ENCODE measurements at regions not wholly inside any gene's neighbourhood (a gene's known extent, or its start where the extent isn't known, plus 50 kb on each side); places are given as distances from the start of the nearest gene placed in this dataset.

DNA sequence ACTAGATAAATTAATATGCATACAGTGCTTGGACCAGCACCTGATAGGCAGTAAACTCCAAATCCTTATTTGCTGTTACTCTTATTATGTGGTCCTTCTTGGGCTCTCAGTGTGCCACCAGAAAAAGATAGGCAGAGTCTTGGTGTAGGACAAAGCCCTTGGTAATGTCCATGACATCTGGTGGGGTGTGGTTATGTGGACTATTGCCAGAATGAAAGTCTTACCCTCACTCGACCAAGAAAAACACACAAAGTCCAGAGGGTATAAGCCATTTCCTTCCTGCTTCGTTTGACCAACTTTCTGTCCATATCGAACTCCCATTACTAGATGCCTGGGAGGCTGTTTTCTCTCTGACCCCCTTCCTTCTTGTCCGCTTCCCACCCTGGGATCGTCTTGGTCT, 140.9 kb downstream of the UTP18 start:
- Mint-ChIP-seq H3K4me1 (peaks cover 9% of the 10 kb centered on the region), H3K27ac (no peak overlapping the region), H3K9me3 (no peaks in the 10 kb centered on the region), H3K4me3 (no peak overlapping the region), H3K27me3 (ENCODE audit: insufficient read depth, low read depth, poor library complexity) (no peaks in the 10 kb centered on the region), H3K36me3 (ENCODE audit: low read depth) (no peaks in the 10 kb centered on the region)
- Histone ChIP-seq H3K36me3 (ENCODE audit: insufficient read depth) (no peaks in the 10 kb centered on the region), H3K4me1 (ENCODE audit: insufficient read depth) (no peaks in the 10 kb centered on the region), H3K4me2 (no peak overlapping the region), H3K4me3 (no peak overlapping the region), H3F3A (replicated peaks; ENCODE audit: low read depth) (no peaks in the 10 kb centered on the region), H3K79me2 (replicated peaks; ENCODE audit: insufficient read depth) (no peaks in the 10 kb centered on the region), H2AFZ (no peak overlapping the region), H3K9me2 (ENCODE audit: insufficient read depth) (peaks cover 8% of the 10 kb centered on the region; the same call in 1 of the 2 replicates), H3K27me3 (ENCODE audit: insufficient read depth) (no peaks in the 10 kb centered on the region), H3K27ac (ENCODE audit: low read depth) (no peak overlapping the region), H4K20me1 (replicated peaks; ENCODE audit: insufficient read depth) (no peaks in the 10 kb centered on the region)
- no peak for ATAC-seq
- DNase-seq (ENCODE audit: low spot score): no peak
- TF ChIP-seq STAT1 (IDR thresholded peaks at IDR 0.05; ENCODE audit: unreplicated experiment) (no peak), POLR2AphosphoS5 (IDR thresholded peaks at IDR 0.05; ENCODE audit: low read depth) (no peak)

DNA sequence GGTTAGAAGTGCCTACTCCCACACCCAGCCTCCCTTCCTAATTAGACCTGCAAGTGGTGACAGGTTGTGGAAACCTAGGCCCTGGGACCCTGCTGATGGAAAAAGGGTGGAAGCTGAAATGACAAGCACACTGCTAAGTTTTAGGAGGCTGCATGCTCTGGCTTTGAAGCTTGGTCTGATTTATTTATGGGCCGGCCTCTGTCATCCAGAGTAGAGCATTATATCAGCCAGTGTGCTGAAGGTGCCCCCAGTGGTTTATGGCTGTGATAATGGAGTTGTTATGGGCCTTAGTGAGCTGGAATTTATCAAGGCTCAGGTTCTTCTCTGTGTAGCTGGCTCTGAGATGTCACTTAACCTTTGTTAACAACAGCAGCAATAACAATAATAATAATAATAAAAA, 142.6 kb downstream of the UTP18 start:
- no peaks in the 10 kb centered on the region for H3K36me3 ChIP-seq (ENCODE audit: insufficient read depth)
- Mint-ChIP-seq H3K27me3 (ENCODE audit: insufficient read depth, low read depth, poor library complexity) (no peaks in the 10 kb centered on the region), H3K4me1 (peaks cover 7% of the 10 kb centered on the region), H3K9me3 (no peaks in the 10 kb centered on the region), H3K36me3 (ENCODE audit: low read depth) (no peaks in the 10 kb centered on the region), H3K27ac (no peak overlapping the region), H3K4me3 (no peak overlapping the region)
- H3K4me3 ChIP-seq: no peak overlapping the region
- no peaks in the 10 kb centered on the region for H3K4me1 ChIP-seq (ENCODE audit: insufficient read depth)
- ATAC-seq: no peak
- H4K20me1 ChIP-seq (replicated peaks; ENCODE audit: insufficient read depth): no peaks in the 10 kb centered on the region
- DNase-seq (ENCODE audit: low spot score): no peak
- H3K79me2 ChIP-seq (replicated peaks; ENCODE audit: insufficient read depth): no peaks in the 10 kb centered on the region
- no peaks in the 10 kb centered on the region for H3F3A ChIP-seq (replicated peaks; ENCODE audit: low read depth)
- H3K4me2 ChIP-seq: no peak overlapping the region
- 0 out of 2 replicates have a peak, but pooled peaks cover 4% of the 10 kb centered on the region for H3K9me2 ChIP-seq (ENCODE audit: insufficient read depth)
- no peaks in the 10 kb centered on the region for H3K27me3 ChIP-seq (ENCODE audit: insufficient read depth)
- no peak overlapping the region for H3K27ac ChIP-seq (ENCODE audit: low read depth)
- no peak overlapping the region for H2AFZ ChIP-seq
- TF ChIP-seq JUNB (IDR thresholded peaks at IDR 0.05; ENCODE audit: unreplicated experiment): no peak
- no peak for TF ChIP-seq NANOG (IDR thresholded peaks at IDR 0.05; ENCODE audit: borderline replicate concordance)
- no peak for TF ChIP-seq POLR2AphosphoS5 (IDR thresholded peaks at IDR 0.05; ENCODE audit: low read depth)
- TF ChIP-seq EZH2 (IDR thresholded peaks at IDR 0.05; ENCODE audit: low read depth, unreplicated experiment): no peak
- TF ChIP-seq, protein P1, sequence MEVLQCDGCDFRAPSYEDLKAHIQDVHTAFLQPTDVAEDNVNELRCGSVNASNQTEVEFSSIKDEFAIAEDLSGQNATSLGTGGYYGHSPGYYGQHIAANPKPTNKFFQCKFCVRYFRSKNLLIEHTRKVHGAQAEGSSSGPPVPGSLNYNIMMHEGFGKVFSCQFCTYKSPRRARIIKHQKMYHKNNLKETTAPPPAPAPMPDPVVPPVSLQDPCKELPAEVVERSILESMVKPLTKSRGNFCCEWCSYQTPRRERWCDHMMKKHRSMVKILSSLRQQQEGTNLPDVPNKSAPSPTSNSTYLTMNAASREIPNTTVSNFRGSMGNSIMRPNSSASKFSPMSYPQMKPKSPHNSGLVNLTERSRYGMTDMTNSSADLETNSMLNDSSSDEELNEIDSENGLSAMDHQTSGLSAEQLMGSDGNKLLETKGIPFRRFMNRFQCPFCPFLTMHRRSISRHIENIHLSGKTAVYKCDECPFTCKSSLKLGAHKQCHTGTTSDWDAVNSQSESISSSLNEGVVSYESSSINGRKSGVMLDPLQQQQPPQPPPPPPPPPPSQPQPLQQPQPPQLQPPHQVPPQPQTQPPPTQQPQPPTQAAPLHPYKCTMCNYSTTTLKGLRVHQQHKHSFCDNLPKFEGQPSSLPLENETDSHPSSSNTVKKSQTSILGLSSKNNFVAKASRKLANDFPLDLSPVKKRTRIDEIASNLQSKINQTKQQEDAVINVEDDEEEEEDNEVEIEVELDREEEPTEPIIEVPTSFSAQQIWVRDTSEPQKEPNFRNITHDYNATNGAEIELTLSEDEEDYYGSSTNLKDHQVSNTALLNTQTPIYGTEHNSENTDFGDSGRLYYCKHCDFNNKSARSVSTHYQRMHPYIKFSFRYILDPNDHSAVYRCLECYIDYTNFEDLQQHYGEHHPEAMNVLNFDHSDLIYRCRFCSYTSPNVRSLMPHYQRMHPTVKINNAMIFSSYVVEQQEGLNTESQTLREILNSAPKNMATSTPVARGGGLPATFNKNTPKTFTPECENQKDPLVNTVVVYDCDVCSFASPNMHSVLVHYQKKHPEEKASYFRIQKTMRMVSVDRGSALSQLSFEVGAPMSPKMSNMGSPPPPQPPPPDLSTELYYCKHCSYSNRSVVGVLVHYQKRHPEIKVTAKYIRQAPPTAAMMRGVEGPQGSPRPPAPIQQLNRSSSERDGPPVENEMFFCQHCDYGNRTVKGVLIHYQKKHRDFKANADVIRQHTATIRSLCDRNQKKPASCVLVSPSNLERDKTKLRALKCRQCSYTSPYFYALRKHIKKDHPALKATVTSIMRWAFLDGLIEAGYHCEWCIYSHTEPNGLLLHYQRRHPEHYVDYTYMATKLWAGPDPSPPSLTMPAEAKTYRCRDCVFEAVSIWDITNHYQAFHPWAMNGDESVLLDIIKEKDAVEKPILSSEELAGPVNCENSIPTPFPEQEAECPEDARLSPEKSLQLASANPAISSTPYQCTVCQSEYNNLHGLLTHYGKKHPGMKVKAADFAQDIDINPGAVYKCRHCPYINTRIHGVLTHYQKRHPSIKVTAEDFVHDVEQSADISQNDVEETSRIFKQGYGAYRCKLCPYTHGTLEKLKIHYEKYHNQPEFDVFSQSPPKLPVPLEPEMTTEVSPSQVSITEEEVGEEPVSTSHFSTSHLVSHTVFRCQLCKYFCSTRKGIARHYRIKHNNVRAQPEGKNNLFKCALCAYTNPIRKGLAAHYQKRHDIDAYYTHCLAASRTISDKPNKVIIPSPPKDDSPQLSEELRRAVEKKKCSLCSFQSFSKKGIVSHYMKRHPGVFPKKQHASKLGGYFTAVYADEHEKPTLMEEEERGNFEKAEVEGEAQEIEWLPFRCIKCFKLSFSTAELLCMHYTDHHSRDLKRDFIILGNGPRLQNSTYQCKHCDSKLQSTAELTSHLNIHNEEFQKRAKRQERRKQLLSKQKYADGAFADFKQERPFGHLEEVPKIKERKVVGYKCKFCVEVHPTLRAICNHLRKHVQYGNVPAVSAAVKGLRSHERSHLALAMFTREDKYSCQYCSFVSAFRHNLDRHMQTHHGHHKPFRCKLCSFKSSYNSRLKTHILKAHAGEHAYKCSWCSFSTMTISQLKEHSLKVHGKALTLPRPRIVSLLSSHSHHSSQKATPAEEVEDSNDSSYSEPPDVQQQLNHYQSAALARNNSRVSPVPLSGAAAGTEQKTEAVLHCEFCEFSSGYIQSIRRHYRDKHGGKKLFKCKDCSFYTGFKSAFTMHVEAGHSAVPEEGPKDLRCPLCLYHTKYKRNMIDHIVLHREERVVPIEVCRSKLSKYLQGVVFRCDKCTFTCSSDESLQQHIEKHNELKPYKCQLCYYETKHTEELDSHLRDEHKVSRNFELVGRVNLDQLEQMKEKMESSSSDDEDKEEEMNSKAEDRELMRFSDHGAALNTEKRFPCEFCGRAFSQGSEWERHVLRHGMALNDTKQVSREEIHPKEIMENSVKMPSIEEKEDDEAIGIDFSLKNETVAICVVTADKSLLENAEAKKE (CRISPR knock-in tag; IDR thresholded peaks at IDR 0.05): no peak
- no peak for TF ChIP-seq ETS1 (IDR thresholded peaks at IDR 0.05)
- TF ChIP-seq CTCF (conservative IDR thresholded peaks at IDR 0.05; ENCODE audit: low read depth in 2 of 2): no peak
- TF ChIP-seq ZNF114 (CRISPR knock-in tag; IDR thresholded peaks at IDR 0.05): no peak
- no peak for TF ChIP-seq ZNF331 (CRISPR knock-in tag; IDR thresholded peaks at IDR 0.05; ENCODE audit: low read depth)
- no peak for TF ChIP-seq STAT1 (IDR thresholded peaks at IDR 0.05; ENCODE audit: unreplicated experiment)
- TF ChIP-seq EZH2phosphoT487 (IDR thresholded peaks at IDR 0.05; ENCODE audit: unreplicated experiment): no peak
- no peak for TF ChIP-seq CREB1 (CRISPR knock-in tag; IDR thresholded peaks at IDR 0.05; ENCODE audit: low read depth)
